Panc1 (cell line): ENCODE measurements at regions not wholly inside any gene's neighbourhood (a gene's known extent, or its start where the extent isn't known, plus 50 kb on each side); places are given as distances from the start of the nearest gene placed in this dataset.
A peak's percentile ranks its signal among the peaks of the same experiment; 100 is the strongest.

Experiments
- ATAC-seq: fragments of 200-7000 bp; cut with Tn5 transposase; 2 replicates; pipeline ENCODE4 v1.9.1; 2020; ENCODE audit warnings: mild to moderate bottlenecking, moderate library complexity
- BruUV-seq: library from RNA; stranded (reverse); fragments of 400-500 nt; replicated peaks from 2 replicates; lab custom pipeline; 2021; lab: Mats Ljungman, UMichigan
- CTCF ChIA-PET: fragments of 300-600 bp; sonication (Branson Sonifier 250); formaldehyde crosslinking; loops from one replicate; lab custom pipeline; 2022; ENCODE audit warnings: antibody characterized with exemption; lab: Charles Lee
- POLR2A ChIA-PET: fragments of 300-600 bp; sonication (Branson Sonifier 250); formaldehyde crosslinking; loops from one replicate; lab custom pipeline; 2022; ENCODE audit warnings: antibody characterized with exemption; lab: Charles Lee
- DNase-seq: peaks from one replicate; pipeline ENCODE4 v3.0.0-alpha.2; 2010; ENCODE audit warnings: low read depth, low spot score
- H3K27ac ChIP-seq: 2 replicates; pipeline ENCODE4 v1.5.1; 2011; ENCODE audit warnings: mild to moderate bottlenecking, low read length, inconsistent platforms
- H3K27me3 ChIP-seq: fragments of 200-500 bp; sonication (Bioruptor generic); 2 replicates; pipeline ENCODE4 v1.6.0; 2014; ENCODE audit warnings: low read length, inconsistent platforms; ENCODE audit not compliant: control insufficient read depth, insufficient read depth
- H3K36me3 ChIP-seq: fragments of 200-500 bp; sonication (Bioruptor generic); 2 replicates; pipeline ENCODE4 v1.5.1; 2014; ENCODE audit warnings: inconsistent platforms, mild to moderate bottlenecking, low read length, moderate library complexity; ENCODE audit not compliant: control insufficient read depth, insufficient read depth
- H3K4me1 ChIP-seq: 2 replicates; pipeline ENCODE4 v1.5.1; 2011; ENCODE audit warnings: inconsistent platforms, mild to moderate bottlenecking, low read length, moderate library complexity; ENCODE audit not compliant: control insufficient read depth, insufficient read depth
- H3K4me3 ChIP-seq, 2 experiments: 2 replicates each; pipeline ENCODE4 v1.5.1; 2011 to 2012; ENCODE audit warnings: low read depth in 2 of 2, low read length in 2 of 2, mild to moderate bottlenecking in 2 of 2, inconsistent platforms in 1 of 2, moderate library complexity in 1 of 2
- H3K9me3 ChIP-seq: fragments of 200-500 bp; sonication (Bioruptor generic); 2 replicates; pipeline ENCODE4 v1.5.1; 2014; ENCODE audit warnings: low read depth, mild to moderate bottlenecking, inconsistent platforms, low read length, moderate library complexity; ENCODE audit not compliant: control insufficient read depth, insufficient read depth
- SIN3A ChIP-seq: IDR thresholded peaks from 2 replicates; pipeline ENCODE4 v1.6.1; 2012; ENCODE audit warnings: low read depth, mild to moderate bottlenecking, low read length, moderate library complexity, borderline replicate concordance; ENCODE audit not compliant: insufficient read depth
- TCF7L2 ChIP-seq: IDR thresholded peaks from 2 replicates; pipeline ENCODE4 v1.6.1; 2011; ENCODE audit warnings: mild to moderate bottlenecking, low read depth, low read length, inconsistent platforms
- in situ Hi-C: cut with HindIII; loops from 2 replicates; pipeline ENCODE4 v1.10.0; 2016; ENCODE audit warnings: low sequenced_read_pairs, low pct_unique_long_range_greater_than_20kb
- intact Hi-C: fragments of 100-400 bp; cut with micrococcal nuclease; formaldehyde crosslinking; loops from one replicate; pipeline ENCODE4 v1.10.0; 2022; ENCODE audit not compliant: unreplicated experiment
- TF ChIP-seq, protein P1 (sequence below), 2 experiments: IDR thresholded peaks; 2 replicates each; pipeline ENCODE4 v1.6.1; 2011 to 2012; ENCODE audit warnings: low read depth in 2 of 2, control low read depth in 1 of 2, low read length in 1 of 2, mild to moderate bottlenecking in 1 of 2, moderate library complexity in 1 of 2; ENCODE audit not compliant: insufficient read depth in 1 of 2
- TF ChIP-seq, protein P2 (sequence below): fragments of 450-650 bp; IDR thresholded peaks from 2 replicates; pipeline ENCODE4 v1.5.1; 2017; ENCODE audit warnings: mild to moderate bottlenecking

GRCh38 chr10:111989136-111989911 is 194.2 kb downstream of the GPAM start:
- POLR2A ChIA-PET = no interaction called here
- Histone ChIP-seq H3K4me3 (no peak overlapping the region), H3K4me1 (no peaks in the 10 kb centered on the region), H3K9me3 (no peaks in the 10 kb centered on the region), H3K27me3 (peaks cover 5% of the 10 kb centered on the region; the same call in 1 of the 2 replicates), H3K36me3 (no peaks in the 10 kb centered on the region), H3K27ac (no peak overlapping the region)
- BruUV-seq = no TSS peak
- TF ChIP-seq TCF7L2 (no peak), SIN3A (no peak)
- TF ChIP-seq, protein P1, sequence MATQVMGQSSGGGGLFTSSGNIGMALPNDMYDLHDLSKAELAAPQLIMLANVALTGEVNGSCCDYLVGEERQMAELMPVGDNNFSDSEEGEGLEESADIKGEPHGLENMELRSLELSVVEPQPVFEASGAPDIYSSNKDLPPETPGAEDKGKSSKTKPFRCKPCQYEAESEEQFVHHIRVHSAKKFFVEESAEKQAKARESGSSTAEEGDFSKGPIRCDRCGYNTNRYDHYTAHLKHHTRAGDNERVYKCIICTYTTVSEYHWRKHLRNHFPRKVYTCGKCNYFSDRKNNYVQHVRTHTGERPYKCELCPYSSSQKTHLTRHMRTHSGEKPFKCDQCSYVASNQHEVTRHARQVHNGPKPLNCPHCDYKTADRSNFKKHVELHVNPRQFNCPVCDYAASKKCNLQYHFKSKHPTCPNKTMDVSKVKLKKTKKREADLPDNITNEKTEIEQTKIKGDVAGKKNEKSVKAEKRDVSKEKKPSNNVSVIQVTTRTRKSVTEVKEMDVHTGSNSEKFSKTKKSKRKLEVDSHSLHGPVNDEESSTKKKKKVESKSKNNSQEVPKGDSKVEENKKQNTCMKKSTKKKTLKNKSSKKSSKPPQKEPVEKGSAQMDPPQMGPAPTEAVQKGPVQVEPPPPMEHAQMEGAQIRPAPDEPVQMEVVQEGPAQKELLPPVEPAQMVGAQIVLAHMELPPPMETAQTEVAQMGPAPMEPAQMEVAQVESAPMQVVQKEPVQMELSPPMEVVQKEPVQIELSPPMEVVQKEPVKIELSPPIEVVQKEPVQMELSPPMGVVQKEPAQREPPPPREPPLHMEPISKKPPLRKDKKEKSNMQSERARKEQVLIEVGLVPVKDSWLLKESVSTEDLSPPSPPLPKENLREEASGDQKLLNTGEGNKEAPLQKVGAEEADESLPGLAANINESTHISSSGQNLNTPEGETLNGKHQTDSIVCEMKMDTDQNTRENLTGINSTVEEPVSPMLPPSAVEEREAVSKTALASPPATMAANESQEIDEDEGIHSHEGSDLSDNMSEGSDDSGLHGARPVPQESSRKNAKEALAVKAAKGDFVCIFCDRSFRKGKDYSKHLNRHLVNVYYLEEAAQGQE (IDR thresholded peaks at IDR 0.05; ENCODE audit: insufficient read depth in 1 of 2, low read depth in 2 of 2, low read length in 1 of 2) = no peak
- intact Hi-C loops = no loop called here
- DNase-seq (no peak), ATAC-seq (no peak)
- in situ Hi-C loops = no loop called here
- CTCF ChIA-PET = no interaction called here

- intact Hi-C loops (no loop called here), in situ Hi-C loops (no loop called here)
- ATAC-seq (no peak), DNase-seq (no peak)
- ChIA-PET CTCF (no interaction called here), POLR2A (no interaction called here)
- no TSS peak for BruUV-seq
- Histone ChIP-seq H3K4me3 (no peak overlapping the region), H3K9me3 (no peaks in the 10 kb centered on the region), H3K4me1 (no peaks in the 10 kb centered on the region), H3K36me3 (no peaks in the 10 kb centered on the region), H3K27me3 (peaks cover 6% of the 10 kb centered on the region; the same call in 1 of the 2 replicates), H3K27ac (no peak overlapping the region)
- TF ChIP-seq, protein P1 (IDR thresholded peaks at IDR 0.05; ENCODE audit: insufficient read depth in 1 of 2, low read depth in 2 of 2, low read length in 1 of 2) = no peak
- TF ChIP-seq SIN3A = no peak
- TF ChIP-seq, protein P2, sequence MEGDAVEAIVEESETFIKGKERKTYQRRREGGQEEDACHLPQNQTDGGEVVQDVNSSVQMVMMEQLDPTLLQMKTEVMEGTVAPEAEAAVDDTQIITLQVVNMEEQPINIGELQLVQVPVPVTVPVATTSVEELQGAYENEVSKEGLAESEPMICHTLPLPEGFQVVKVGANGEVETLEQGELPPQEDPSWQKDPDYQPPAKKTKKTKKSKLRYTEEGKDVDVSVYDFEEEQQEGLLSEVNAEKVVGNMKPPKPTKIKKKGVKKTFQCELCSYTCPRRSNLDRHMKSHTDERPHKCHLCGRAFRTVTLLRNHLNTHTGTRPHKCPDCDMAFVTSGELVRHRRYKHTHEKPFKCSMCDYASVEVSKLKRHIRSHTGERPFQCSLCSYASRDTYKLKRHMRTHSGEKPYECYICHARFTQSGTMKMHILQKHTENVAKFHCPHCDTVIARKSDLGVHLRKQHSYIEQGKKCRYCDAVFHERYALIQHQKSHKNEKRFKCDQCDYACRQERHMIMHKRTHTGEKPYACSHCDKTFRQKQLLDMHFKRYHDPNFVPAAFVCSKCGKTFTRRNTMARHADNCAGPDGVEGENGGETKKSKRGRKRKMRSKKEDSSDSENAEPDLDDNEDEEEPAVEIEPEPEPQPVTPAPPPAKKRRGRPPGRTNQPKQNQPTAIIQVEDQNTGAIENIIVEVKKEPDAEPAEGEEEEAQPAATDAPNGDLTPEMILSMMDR = peak; percentile 13; the same call in 1 of the 2 replicates
Measured at GRCh38 chr10:111990734-111991133, 192.8 kb downstream of the GPAM start.
